OCI-LY3 (cell line): ENCODE measurements at regions not wholly inside any gene's neighbourhood (a gene's known extent, or its start where the extent isn't known, plus 50 kb on each side); places are given as distances from the start of the nearest gene placed in this dataset.

Experiments
- EZH2phosphoT487 ChIP-seq: fragments of 200-600 bp; shearing (Covaris generic); IDR thresholded peaks from 2 replicates; pipeline ENCODE4 v1.6.1; 2018; ENCODE audit warnings: antibody characterized with exemption, mixed run types, low read depth
- TF ChIP-seq, protein P1 (sequence below): fragments of 200-600, 300-600 bp; sonication (generic); IDR thresholded peaks from 2 replicates; pipeline ENCODE4 v1.5.1; 2014; ENCODE audit warnings: antibody characterized with exemption, low read length, low read depth

DNA sequence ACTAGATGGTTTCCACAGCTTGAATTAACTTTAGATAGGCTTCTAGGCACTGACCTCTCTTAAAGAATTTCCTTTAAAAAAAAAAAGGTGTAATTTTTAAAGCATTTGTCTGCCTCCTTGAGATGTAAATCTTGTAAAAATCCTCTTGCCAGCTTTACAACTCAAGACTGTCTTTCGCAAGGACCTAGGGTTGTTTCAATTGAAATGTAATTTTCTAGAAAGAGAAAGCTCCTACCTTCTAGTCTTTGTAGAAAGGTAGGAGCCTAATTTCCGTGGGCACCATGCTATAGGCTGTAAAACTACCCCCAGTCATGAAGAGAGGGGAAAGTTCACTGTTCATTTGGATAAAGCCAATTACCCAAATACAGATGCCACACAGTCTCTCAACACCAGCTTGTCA lies 228.8 kb upstream of the TMEM229A start:
- TF ChIP-seq, protein P1, sequence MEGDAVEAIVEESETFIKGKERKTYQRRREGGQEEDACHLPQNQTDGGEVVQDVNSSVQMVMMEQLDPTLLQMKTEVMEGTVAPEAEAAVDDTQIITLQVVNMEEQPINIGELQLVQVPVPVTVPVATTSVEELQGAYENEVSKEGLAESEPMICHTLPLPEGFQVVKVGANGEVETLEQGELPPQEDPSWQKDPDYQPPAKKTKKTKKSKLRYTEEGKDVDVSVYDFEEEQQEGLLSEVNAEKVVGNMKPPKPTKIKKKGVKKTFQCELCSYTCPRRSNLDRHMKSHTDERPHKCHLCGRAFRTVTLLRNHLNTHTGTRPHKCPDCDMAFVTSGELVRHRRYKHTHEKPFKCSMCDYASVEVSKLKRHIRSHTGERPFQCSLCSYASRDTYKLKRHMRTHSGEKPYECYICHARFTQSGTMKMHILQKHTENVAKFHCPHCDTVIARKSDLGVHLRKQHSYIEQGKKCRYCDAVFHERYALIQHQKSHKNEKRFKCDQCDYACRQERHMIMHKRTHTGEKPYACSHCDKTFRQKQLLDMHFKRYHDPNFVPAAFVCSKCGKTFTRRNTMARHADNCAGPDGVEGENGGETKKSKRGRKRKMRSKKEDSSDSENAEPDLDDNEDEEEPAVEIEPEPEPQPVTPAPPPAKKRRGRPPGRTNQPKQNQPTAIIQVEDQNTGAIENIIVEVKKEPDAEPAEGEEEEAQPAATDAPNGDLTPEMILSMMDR, result no peak
- no peak for TF ChIP-seq EZH2phosphoT487
